Stimulated activated CD4-positive, alpha-beta T cell treated with anti-CD3 and anti-CD28 coated beads, Interleukin-15, amount 100 ng/mL, for 24 hours (primary cell): ENCODE measurements at regions not wholly inside any gene's neighbourhood (a gene's known extent, or its start where the extent isn't known, plus 50 kb on each side); places are given as distances from the start of the nearest gene placed in this dataset.
"Not testable (repeated sequence)": the region's sequence is repeated elsewhere in the genome, so short reads cannot be mapped to it uniquely, and the experiment has no call there.

ENCODE experiments used
- DNase-seq: peaks from one replicate; pipeline ENCODE4 v3.0.0-alpha.2; 2020

DNA sequence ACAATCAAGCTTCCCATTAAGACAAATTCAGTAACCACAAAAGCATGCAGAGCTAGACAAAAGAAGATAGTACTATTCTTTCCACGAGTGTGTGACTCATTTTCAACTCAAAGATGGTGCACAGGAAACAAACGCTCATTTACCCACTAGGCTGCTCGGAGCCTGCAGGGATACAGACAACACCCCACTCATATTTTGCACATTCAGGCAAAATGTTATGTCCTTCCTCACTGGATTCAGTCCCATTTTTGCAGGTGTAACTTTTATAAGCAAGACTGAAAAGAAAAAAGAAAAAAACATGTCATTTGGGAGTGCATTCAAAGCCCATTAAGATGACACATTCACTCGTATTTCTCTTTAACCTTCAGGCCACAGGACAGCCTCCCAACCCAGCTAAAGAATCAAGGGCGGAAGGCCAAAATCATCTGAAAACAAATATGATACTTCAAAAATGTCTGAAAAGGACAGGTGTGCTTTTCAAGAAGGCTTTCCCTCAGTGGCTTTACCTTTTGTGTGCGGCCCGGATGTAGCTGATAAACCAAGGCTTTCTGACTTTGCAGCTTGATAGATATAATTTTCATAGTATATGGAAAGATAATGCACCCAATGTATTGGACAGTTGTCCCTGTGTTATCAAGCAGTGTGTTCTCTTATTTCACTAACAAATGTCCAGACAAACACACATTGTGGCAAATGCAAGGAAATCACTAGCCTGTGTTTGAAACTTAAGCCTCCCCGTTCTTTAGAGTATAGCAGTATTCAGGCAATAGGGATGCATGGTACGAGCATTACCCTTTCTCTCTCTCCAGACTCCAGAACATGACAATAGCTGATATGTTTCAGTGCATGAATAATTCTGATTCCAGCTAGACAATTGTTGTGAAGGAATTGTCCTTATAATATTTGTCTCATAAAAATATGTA lies 147.8 kb upstream of the KRR1 start:
- DNase-seq, result peak; percentile 35

DNA sequence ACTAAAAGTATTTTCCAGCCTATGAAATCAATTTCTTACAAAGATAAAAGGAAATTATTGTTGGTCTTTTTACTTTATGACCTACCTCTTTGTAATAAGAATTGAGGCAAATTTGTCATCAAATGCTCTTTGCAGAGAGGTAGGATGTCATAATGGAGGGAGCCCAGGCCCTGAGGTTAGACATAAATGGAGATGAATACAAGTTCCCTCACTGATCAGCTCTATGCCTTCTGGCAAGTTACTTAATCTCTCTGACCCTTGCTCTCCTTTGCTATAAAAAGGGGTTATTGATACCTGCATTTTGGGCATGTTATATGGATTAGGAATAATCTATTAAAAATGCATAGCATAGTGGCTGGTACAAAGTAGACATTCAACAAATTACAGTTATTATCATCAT lies 146.9 kb upstream of the KRR1 start:
- DNase-seq, result no peak

GRCh38 chr12:75657831-75658230 lies 146.4 kb upstream of the KRR1 start:
- DNase-seq, result no peak

DNA sequence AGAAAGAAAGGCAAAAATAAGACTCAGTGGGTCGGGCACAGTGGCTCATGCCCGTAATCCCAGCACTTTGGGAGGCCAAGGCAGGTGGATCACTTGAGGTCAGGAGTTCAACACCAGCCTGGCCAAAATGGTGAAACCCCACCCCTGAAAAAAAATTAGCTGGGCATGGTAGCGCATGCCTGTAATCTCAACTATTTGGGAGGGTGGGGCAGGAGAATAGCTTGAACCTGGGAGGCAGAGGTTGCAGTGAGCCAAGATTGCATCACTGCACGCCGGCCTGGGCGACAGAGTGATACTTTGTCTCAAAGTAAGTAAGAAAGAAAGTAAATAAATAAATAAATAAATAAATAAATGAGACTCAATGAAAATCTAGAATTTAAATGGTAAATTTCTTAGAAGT lies 145.9 kb upstream of the KRR1 start:
- not testable (repeated sequence) for DNase-seq

- DNase-seq, result no peak
Observed at GRCh38 chr12:75656648-75657047, 145.2 kb upstream of the KRR1 start.

DNA sequence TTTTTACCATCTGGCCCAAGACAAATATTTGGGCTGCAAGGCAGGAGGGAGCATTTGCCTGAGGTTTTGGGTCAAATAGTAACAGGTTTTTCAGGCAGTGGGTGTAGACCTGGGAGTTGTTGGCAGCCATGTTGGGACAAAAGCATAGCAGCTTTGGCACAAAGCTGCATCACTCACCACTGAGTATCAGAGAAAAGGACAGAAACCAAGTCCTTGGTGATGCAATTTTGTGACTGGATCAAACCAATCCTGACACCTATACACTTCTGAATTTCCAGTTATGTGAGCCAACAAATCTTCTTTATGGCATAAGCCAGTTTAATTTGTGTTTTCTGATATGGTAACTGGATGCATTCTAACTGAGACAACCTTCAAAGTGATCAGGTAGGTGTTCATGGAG lies 144.8 kb upstream of the KRR1 start:
- DNase-seq, result no peak

- DNase-seq, result no peak
Observed at GRCh38 chr12:75655315-75655806, 144.0 kb upstream of the KRR1 start.

DNA sequence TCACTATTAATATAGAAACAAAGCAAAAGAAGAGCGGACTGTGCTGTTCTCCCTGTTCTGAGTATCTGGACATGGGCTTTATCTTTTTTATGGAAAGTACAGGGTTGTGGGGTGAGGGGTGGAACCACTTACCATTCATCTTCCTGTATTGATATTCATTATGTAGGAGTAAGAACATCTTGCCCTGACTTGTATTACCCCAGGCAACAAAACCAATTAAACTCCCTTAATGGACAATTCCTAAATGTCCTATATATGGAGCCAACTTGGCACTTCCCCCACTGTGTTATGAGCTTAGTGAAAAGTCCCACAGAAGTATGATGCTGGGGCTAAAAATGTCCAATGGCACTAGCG lies 139.9 kb upstream of the KRR1 start:
- DNase-seq, result no peak

- DNase-seq, result no peak
Observed at GRCh38 chr12:75650595-75651341, 139.4 kb upstream of the KRR1 start.

DNA sequence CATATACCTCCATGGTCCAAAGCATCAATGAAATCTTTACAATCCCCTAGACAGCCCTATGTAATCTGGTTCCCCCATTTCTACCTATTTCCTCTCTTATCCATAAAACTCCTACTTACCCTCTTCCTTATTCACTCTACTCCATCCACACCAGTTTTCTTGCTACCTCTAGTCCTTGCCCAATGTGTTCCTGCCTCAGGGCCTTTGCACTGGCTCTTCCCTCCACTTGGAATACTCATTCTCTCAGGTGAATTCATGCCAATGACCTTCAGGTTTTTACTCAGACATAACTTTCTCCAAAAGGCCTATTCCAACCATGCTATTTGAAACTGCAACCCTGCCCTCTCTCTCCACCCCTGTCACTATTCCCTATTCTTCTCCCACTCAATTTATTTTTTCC lies 138.7 kb upstream of the KRR1 start:
- DNase-seq, result no peak

- DNase-seq, result no peak
Observed at GRCh38 chr12:75648856-75649255, 137.4 kb upstream of the KRR1 start.

GRCh38 chr12:75646329-75647210 lies 135.2 kb upstream of the KRR1 start:
- DNase-seq, result no peak

DNA sequence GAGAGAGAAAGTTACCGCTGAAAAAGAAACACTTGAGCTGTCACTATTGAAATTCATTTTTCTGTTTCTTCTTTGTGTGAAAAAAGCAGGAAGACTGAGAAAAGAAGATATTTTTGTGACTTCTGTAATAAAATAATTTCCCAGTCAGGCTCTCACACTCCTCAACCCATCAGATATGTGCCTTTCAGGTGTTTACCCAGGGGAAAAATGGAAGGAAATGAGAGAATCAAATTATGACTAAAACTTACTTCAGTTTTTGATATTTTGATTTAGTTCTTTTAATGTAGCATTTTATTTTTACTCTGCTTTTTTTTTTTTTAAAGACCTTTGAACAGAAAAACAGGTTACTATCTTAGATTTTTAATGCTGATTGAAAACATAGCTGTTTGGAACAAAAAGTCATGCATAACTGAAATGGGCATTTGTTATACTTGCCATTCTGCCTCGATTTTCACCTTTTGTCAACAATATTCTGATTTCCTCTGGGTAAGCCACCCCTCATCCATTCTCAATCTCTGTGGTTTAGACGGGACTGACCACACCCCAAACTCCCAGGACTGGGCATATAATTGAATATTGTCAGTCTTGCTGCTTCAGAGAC lies 133.2 kb upstream of the KRR1 start:
- no peak for DNase-seq

- DNase-seq, result not testable (repeated sequence)
Observed at GRCh38 chr12:75643119-75643518, 131.7 kb upstream of the KRR1 start.

DNA sequence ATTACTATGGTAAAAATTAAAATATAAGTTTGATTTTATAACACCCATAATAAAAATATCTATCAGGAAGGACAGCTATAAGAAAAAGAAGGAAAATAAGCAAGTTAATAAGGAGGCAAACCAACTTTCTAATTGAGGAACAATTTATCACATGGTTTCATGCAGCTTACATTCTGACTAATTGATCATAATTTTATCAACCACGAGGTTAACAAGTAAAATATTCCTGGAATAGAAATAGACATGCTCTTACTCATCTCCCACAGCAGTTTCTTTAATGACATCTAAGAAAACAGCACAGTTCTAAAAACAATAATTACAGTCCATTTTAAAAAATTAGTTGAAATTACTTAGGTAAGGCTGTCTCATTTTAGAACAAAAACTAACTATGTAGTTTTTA lies 130.8 kb upstream of the KRR1 start:
- DNase-seq, result no peak

DNA sequence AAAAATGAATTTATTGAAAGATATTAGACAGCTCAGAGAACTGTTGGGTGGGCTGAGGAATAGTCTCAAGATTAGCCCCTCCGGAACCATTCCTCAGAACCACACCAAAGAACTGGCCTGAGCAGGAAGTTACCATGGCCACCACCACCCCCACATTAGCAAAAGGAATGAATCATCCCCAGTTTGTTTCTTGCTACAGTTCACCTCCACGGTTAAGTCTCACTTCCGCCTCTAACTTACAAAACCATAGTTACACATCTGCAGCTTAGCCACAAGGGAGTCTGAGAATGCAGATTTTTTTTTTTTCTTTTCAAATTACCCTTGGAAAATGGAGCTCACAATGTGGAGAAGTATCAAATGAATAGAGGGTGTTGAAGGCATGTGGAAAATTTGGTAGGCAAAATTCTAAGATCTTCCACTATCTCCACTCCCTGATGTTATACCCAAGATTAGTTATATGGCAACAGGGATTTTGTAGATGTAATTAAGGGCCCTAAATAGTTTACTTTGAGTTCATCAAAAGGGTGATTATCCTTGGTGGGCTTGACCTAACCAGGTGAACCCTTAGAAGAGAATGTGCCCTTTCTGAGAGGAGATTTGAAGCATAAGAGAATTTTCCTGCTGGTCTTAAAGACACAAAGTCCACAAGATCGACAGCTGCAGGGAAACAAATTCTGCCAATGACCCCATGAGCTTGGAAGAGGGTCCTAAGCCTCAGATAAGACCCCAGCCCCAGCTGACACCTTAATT lies 129.8 kb upstream of the KRR1 start:
- DNase-seq, result peak; percentile 62

GRCh38 chr12:75638792-75639191 lies 127.4 kb upstream of the KRR1 start:
- DNase-seq, result no peak

GRCh38 chr12:75636607-75637006 lies 125.2 kb upstream of the KRR1 start:
- DNase-seq, result no peak

GRCh38 chr12:75635606-75636444 lies 124.4 kb upstream of the KRR1 start:
- peak; percentile 30 for DNase-seq

DNA sequence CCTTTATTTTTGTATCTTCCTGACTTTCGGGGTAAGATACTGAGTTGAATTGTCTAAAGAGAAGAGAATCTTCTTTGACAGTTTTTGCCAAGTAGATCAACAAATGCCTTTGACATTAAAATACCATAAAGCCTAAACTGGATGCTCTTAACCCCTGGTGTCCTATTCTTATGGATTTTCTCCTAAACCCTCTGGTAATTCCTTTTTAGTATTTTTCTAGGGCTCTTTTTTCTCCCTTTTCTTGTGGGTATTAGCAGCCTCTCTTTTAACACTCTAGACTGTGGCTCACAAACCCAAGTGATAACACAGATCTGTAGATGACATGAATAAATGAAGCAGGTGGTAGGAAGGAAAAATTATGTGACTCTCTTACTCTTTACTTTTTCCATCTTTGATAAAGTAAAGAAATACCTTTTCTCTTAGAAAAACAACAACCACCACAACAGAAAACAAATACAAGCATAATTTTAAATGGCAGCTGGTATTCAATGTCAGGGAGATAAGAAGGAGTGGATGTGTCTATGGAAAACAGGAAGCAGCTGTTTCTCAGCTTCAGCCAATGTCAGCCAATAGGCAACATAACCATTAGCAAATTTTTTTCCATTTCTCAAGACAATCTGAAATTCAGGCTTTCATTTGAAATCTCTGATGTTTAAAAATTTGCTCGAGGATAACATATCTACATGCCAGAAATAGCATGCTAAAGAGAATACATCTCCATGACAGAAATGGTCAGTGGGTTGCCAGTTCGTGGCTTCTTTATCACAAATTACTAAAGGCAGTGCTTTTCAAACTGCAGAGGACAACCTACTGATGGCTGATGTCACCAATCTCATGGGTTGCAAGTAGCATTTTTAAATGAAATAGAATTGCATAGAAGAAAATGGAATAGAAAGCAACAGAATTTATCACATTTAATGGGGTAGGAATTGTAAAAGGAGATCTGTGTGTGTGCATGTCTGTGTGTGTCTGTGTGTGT lies 123.1 kb upstream of the KRR1 start:
- no peak for DNase-seq
